T-helper 2 cell treated with Interferon-gamma antibody and Interleukin-4, amounts not matched to agents 5 μg/mL and 100 μg/mL, for 36 hours (primary cell): ENCODE measurements at regions not wholly inside any gene's neighbourhood (a gene's known extent, or its start where the extent isn't known, plus 50 kb on each side); places are given as distances from the start of the nearest gene placed in this dataset.

ENCODE experiments used
- DNase-seq: peaks from one replicate; pipeline ENCODE4 v3.0.0; 2021; ENCODE audit warnings: low spot score
- H3K27ac Mint-ChIP-seq: one replicate; pipeline ENCODE4 v1.8.0; 2021; ENCODE audit warnings: mild to moderate bottlenecking, mixed read lengths
- H3K27me3 Mint-ChIP-seq: one replicate; pipeline ENCODE4 v1.8.0; 2021; ENCODE audit warnings: low read depth, mixed read lengths
- H3K36me3 Mint-ChIP-seq: one replicate; pipeline ENCODE4 v1.8.0; 2021; ENCODE audit warnings: low read depth, mixed read lengths
- H3K4me1 Mint-ChIP-seq: one replicate; pipeline ENCODE4 v1.8.0; 2021; ENCODE audit warnings: low read depth, mixed read lengths
- H3K4me3 Mint-ChIP-seq: one replicate; pipeline ENCODE4 v1.8.0; 2022; ENCODE audit warnings: mild to moderate bottlenecking, moderate library complexity, mixed read lengths
- H3K9me3 Mint-ChIP-seq: one replicate; pipeline ENCODE4 v1.8.0; 2021; ENCODE audit warnings: mixed read lengths

DNA sequence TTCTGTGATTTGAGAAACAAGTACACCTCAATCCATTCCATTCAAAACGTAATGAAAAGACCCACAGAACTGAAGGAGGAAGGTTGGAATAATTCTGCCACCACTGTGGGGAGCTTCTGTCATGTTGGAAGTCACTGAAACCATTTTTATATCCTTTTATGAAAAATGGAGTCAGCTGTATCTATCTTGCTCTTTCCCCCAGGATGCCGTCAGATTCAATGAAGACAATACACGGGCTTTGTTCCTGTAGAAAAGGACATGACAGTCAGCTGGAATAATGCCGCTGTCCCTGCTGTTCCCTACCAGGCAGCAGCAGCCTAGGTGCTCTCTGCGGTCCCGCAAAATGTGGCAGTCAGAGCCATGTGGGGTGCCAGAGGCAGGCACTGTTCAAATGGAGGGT lies 52.5 kb upstream of the APCDD1 start:
- H3K4me3 Mint-ChIP-seq: no peak overlapping the region
- DNase-seq: no peak
- H3K27me3 Mint-ChIP-seq: peaks cover 28% of the 10 kb centered on the region
- no peaks in the 10 kb centered on the region for H3K9me3 Mint-ChIP-seq
- H3K27ac Mint-ChIP-seq: no peak overlapping the region
- H3K36me3 Mint-ChIP-seq: no peaks in the 10 kb centered on the region
- no peaks in the 10 kb centered on the region for H3K4me1 Mint-ChIP-seq

- no peak overlapping the region for H3K27ac Mint-ChIP-seq
- DNase-seq: no peak
- H3K4me3 Mint-ChIP-seq: no peak overlapping the region
- peaks cover 26% of the 10 kb centered on the region for H3K27me3 Mint-ChIP-seq
- no peaks in the 10 kb centered on the region for H3K36me3 Mint-ChIP-seq
- H3K4me1 Mint-ChIP-seq: peaks cover 3% of the 10 kb centered on the region
- H3K9me3 Mint-ChIP-seq: no peaks in the 10 kb centered on the region
Observed at GRCh38 chr18:10402871-10403559, 51.4 kb upstream of the APCDD1 start.

GRCh38 chr18:10403708-10404107 lies 50.7 kb upstream of the APCDD1 start:
- DNase-seq: no peak
- Mint-ChIP-seq H3K36me3 (no peaks in the 10 kb centered on the region), H3K4me3 (no peak overlapping the region), H3K27me3 (peaks cover 21% of the 10 kb centered on the region), H3K4me1 (peaks cover 3% of the 10 kb centered on the region), H3K27ac (no peak overlapping the region), H3K9me3 (no peaks in the 10 kb centered on the region)

- DNase-seq: no peak
- H3K9me3 Mint-ChIP-seq: no peaks in the 10 kb centered on the region
Observed at GRCh38 chr18:10404168-10404567, 50.3 kb upstream of the APCDD1 start.

More at GRCh38 chr18:10404168-10404567, 50.3 kb upstream of the APCDD1 start:
- Mint-ChIP-seq H3K27ac (no peak overlapping the region), H3K4me1 (peaks cover 3% of the 10 kb centered on the region), H3K4me3 (no peak overlapping the region), H3K36me3 (no peaks in the 10 kb centered on the region), H3K27me3 (peaks cover 20% of the 10 kb centered on the region)
